Keratinocyte (primary cell): ENCODE measurements at regions not wholly inside any gene's neighbourhood (a gene's known extent, or its start where the extent isn't known, plus 50 kb on each side); places are given as distances from the start of the nearest gene placed in this dataset.

Experiments
- DNase-seq: peaks from one replicate; pipeline ENCODE4 v3.0.0-alpha.2; 2011; ENCODE audit warnings: low read depth, missing footprints, low spot score
- FAIRE-seq: peaks from 2 replicates; lab custom pipeline; 2011; peaks lifted over from hg19 to GRCh38; lab: Jason Lieb, UNC
- H2AFZ ChIP-seq: 2 replicates; pipeline ENCODE4 v1.6.0; 2012; ENCODE audit warnings: low read length, control low read depth, inconsistent platforms; ENCODE audit not compliant: control insufficient read depth
- H3K27ac ChIP-seq: 2 replicates; pipeline ENCODE4 v1.5.1; 2011; ENCODE audit warnings: low read length; ENCODE audit not compliant: control insufficient read depth, insufficient read depth
- H3K27me3 ChIP-seq: 3 replicates; pipeline ENCODE4 v1.6.0; 2011; ENCODE audit warnings: low read length; ENCODE audit not compliant: control insufficient read depth, insufficient read depth; ENCODE audit errors: extremely low read depth
- H3K36me3 ChIP-seq, 2 experiments: 2 replicates in 1 of 2; 3 replicates in 1 of 2; pipeline ENCODE4 v1.5.1; 2011; ENCODE audit warnings: low read length in 2 of 2, mild to moderate bottlenecking in 1 of 2; ENCODE audit not compliant: control insufficient read depth in 2 of 2, insufficient read depth in 2 of 2; ENCODE audit errors: extremely low read depth in 1 of 2
- H3K4me1 ChIP-seq: 3 replicates; pipeline ENCODE4 v1.5.1; 2011; ENCODE audit warnings: low read length; ENCODE audit not compliant: control insufficient read depth, insufficient read depth; ENCODE audit errors: extremely low read depth
- H3K4me2 ChIP-seq: 3 replicates; pipeline ENCODE4 v1.6.0; 2011; ENCODE audit warnings: low read depth, low read length; ENCODE audit not compliant: control insufficient read depth, insufficient read depth; ENCODE audit errors: extremely low read depth
- H3K4me3 ChIP-seq, 3 experiments: fragments of 200-600 bp in 1 of 3; sonication (generic) in 1 of 3; 2 replicates in 2 of 3; 3 replicates in 1 of 3; pipeline ENCODE4 v1.5.1; 2011 to 2016; ENCODE audit warnings: low read length in 3 of 3, mild to moderate bottlenecking in 3 of 3, control low read depth in 2 of 3, inconsistent platforms in 1 of 3, low read depth in 1 of 3, mixed read lengths in 1 of 3, mixed run types in 1 of 3, moderate library complexity in 1 of 3; ENCODE audit not compliant: control insufficient read depth in 2 of 3, insufficient read depth in 2 of 3; ENCODE audit errors: extremely low read depth in 1 of 3
- H3K79me2 ChIP-seq: 2 replicates; pipeline ENCODE4 v1.6.0; 2012; ENCODE audit warnings: low read length; ENCODE audit not compliant: control insufficient read depth, insufficient read depth
- H3K9ac ChIP-seq: 3 replicates; pipeline ENCODE4 v1.6.0; 2011; ENCODE audit warnings: low read length; ENCODE audit not compliant: control insufficient read depth, insufficient read depth; ENCODE audit errors: extremely low read depth
- H3K9me1 ChIP-seq: 3 replicates; pipeline ENCODE4 v1.6.0; 2011; ENCODE audit warnings: low read length; ENCODE audit not compliant: control insufficient read depth, insufficient read depth; ENCODE audit errors: extremely low read depth
- H3K9me3 ChIP-seq: 2 replicates; pipeline ENCODE4 v1.5.1; 2012; ENCODE audit warnings: low read depth, low read length; ENCODE audit not compliant: control insufficient read depth
- H4K20me1 ChIP-seq: 3 replicates; pipeline ENCODE4 v1.6.0; 2011; ENCODE audit warnings: low read length; ENCODE audit not compliant: control insufficient read depth, insufficient read depth; ENCODE audit errors: extremely low read depth
- CTCF ChIP-seq, 3 experiments: IDR thresholded peaks in 1 of 3; conservative IDR thresholded peaks in 1 of 3; optimal IDR thresholded peaks in 1 of 3; 2 replicates in 2 of 3; 3 replicates in 1 of 3; pipeline versions ENCODE3 to v1.5.1; 2011; ENCODE audit warnings: low read length in 3 of 3, mild to moderate bottlenecking in 3 of 3, moderate library complexity in 2 of 3, control low read depth in 1 of 3, inconsistent platforms in 1 of 3; ENCODE audit not compliant: insufficient read depth in 2 of 3; ENCODE audit errors: extremely low read depth in 1 of 3
- EZH2 ChIP-seq: IDR thresholded peaks from one replicate; pipeline ENCODE4 v1.6.1; 2012; ENCODE audit warnings: inconsistent platforms, mild to moderate bottlenecking, low read length, moderate library complexity
- dilution Hi-C: fragments of 300-500 bp; cut with MboI; formaldehyde crosslinking; loops from one replicate; pipeline ENCODE4 v1.7.0; 2020; ENCODE audit warnings: low sequenced_read_pairs; ENCODE audit not compliant: extremely low pct_ligation_motif_present

- TF ChIP-seq CTCF (optimal IDR thresholded peaks at IDR 0.05 in 1 of 3, IDR thresholded peaks at IDR 0.05 in 1 of 3, conservative IDR thresholded peaks at IDR 0.05 in 1 of 3; ENCODE audit: extremely low read depth in 1 of 3, insufficient read depth in 2 of 3, low read length in 3 of 3) (no peak), EZH2 (no peak)
- no peaks in the 10 kb centered on the region for H3K9me3 ChIP-seq
- no peaks in the 10 kb centered on the region for H3K79me2 ChIP-seq
- no peak for FAIRE-seq
- H3K4me1 ChIP-seq: no peaks in the 10 kb centered on the region
- no peak overlapping the region for H2AFZ ChIP-seq
- H3K4me2 ChIP-seq: no peak overlapping the region
- dilution Hi-C loops: no loop called here
- no peak for DNase-seq
- H3K36me3 ChIP-seq: no peaks in the 10 kb centered on the region
- no peaks in the 10 kb centered on the region for H3K27me3 ChIP-seq
- no peaks in the 10 kb centered on the region for H3K9me1 ChIP-seq
- H3K4me3 ChIP-seq: no peak overlapping the region
- no peak overlapping the region for H3K9ac ChIP-seq
- H4K20me1 ChIP-seq: no peaks in the 10 kb centered on the region
- no peak overlapping the region for H3K27ac ChIP-seq
These were observed 425.8 kb upstream of the CAMK1G start for GRCh38 chr1:209157546-209158249.

DNA sequence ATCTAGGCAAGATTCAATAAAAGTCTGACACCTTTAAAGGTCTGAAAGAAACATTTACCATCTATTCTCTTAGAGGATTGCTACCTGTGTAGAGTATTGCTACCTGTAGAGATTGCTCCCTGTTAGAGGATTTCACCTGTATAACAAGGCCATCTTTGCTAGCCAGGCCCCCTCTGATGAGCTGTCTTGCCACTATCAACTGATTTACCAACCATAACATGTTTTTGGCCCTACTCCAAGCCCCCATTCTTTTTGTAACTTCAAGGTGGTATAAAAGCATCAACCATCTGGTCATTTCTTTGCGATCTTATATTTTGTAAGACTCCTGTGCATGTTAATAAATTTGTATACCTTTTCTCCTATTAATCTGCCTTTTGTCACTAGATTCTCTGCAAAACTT, 424.7 kb upstream of the CAMK1G start:
- FAIRE-seq (no peak), DNase-seq (no peak)
- Histone ChIP-seq H3K9me3 (no peaks in the 10 kb centered on the region), H4K20me1 (no peaks in the 10 kb centered on the region), H3K9ac (no peak overlapping the region), H3K4me1 (no peaks in the 10 kb centered on the region), H3K27ac (no peak overlapping the region), H3K27me3 (no peaks in the 10 kb centered on the region), H3K36me3 (no peaks in the 10 kb centered on the region), H3K9me1 (no peaks in the 10 kb centered on the region), H2AFZ (no peak overlapping the region), H3K4me2 (no peak overlapping the region), H3K79me2 (no peaks in the 10 kb centered on the region), H3K4me3 (no peak overlapping the region)
- dilution Hi-C loops: no loop called here
- TF ChIP-seq EZH2: no peak
- no peak for TF ChIP-seq CTCF (optimal IDR thresholded peaks at IDR 0.05 in 1 of 3, IDR thresholded peaks at IDR 0.05 in 1 of 3, conservative IDR thresholded peaks at IDR 0.05 in 1 of 3; ENCODE audit: extremely low read depth in 1 of 3, insufficient read depth in 2 of 3, low read length in 3 of 3)
